ENCODE measurements at regions not wholly inside any gene's neighbourhood (a gene's known extent, or its start where the extent isn't known, plus 50 kb on each side); places are given as distances from the start of the nearest gene placed in this dataset.

- Histone ChIP-seq H4K91ac (ENCODE audit: insufficient read length, low read depth, low read length) (no peak overlapping the region), H3K4ac (ENCODE audit: low read depth, low read length) (no peak overlapping the region), H3K23ac (ENCODE audit: insufficient read length, low read depth, low read length) (no peak overlapping the region), H2BK12ac (ENCODE audit: insufficient read length, low read depth, low read length) (no peak overlapping the region), H3K18ac (ENCODE audit: insufficient read length, low read depth, low read length) (no peak overlapping the region), H3K27me3 (ENCODE audit: insufficient read depth, low read length) (no peaks in the 10 kb centered on the region), H4K5ac (ENCODE audit: insufficient read length, low read depth, low read length) (no peak overlapping the region), H2BK15ac (ENCODE audit: low read depth, low read length) (no peak overlapping the region), H3K27ac (ENCODE audit: insufficient read length, low read depth, low read length) (no peak overlapping the region), H2AFZ (ENCODE audit: low read length) (no peak overlapping the region), H2BK20ac (ENCODE audit: low read depth, low read length, poor library complexity, severe bottlenecking) (no peak overlapping the region), H3K9me3 (ENCODE audit: control insufficient read depth, low read depth, low read length) (no peaks in the 10 kb centered on the region), H3K79me2 (ENCODE audit: insufficient read depth, low read length) (no peaks in the 10 kb centered on the region), H3K9ac (ENCODE audit: extremely low read depth, insufficient read length, low read length) (no peak overlapping the region), H3K4me1 (ENCODE audit: insufficient read depth, low read length) (no peaks in the 10 kb centered on the region), H3K14ac (ENCODE audit: insufficient read depth, low read length) (no peak overlapping the region), H4K8ac (replicated peaks; ENCODE audit: insufficient read length, low read depth, low read length) (no peak overlapping the region), H2BK5ac (ENCODE audit: insufficient read length, low read length) (no peak overlapping the region), H3K56ac (ENCODE audit: insufficient read length, low read depth, low read length) (no peak overlapping the region), H3K4me2 (ENCODE audit: insufficient read depth, insufficient read length, low read length) (no peak overlapping the region), H2AK5ac (ENCODE audit: insufficient read length, low read length) (no peak overlapping the region), H3K79me1 (ENCODE audit: insufficient read depth, low read depth, low read length, poor library complexity, severe bottlenecking) (no peaks in the 10 kb centered on the region), H4K20me1 (ENCODE audit: control insufficient read depth, insufficient read depth, insufficient read length) (no peaks in the 10 kb centered on the region), H3K23me2 (ENCODE audit: insufficient read length, low read depth, low read length, poor library complexity, severe bottlenecking) (no peaks in the 10 kb centered on the region), H2BK120ac (ENCODE audit: low read depth, low read length, poor library complexity, severe bottlenecking) (no peak overlapping the region), H3T11ph (ENCODE audit: low read length) (no peak overlapping the region)
- H3K36me3 Mint-ChIP-seq (ENCODE audit: insufficient read depth in 1 of 3, low read depth in 3 of 3): peaks cover 0 to 25% (median 11%) of the 10 kb centered on the region in 3 experiments; a peak in 5 of 7 replicates
- peaks cover 0 to 3% of the 10 kb centered on the region in 2 experiments; a peak in 2 of 4 replicates for H3K4me1 Mint-ChIP-seq
- no peak overlapping the region for H3K4me3 Mint-ChIP-seq
- no peak for DNase-seq
- H3K9me3 Mint-ChIP-seq: no peaks in the 10 kb centered on the region; a peak in 2 of 5 replicates
- H3K27ac Mint-ChIP-seq: no peak overlapping the region
- TF ChIP-seq, protein P1, sequence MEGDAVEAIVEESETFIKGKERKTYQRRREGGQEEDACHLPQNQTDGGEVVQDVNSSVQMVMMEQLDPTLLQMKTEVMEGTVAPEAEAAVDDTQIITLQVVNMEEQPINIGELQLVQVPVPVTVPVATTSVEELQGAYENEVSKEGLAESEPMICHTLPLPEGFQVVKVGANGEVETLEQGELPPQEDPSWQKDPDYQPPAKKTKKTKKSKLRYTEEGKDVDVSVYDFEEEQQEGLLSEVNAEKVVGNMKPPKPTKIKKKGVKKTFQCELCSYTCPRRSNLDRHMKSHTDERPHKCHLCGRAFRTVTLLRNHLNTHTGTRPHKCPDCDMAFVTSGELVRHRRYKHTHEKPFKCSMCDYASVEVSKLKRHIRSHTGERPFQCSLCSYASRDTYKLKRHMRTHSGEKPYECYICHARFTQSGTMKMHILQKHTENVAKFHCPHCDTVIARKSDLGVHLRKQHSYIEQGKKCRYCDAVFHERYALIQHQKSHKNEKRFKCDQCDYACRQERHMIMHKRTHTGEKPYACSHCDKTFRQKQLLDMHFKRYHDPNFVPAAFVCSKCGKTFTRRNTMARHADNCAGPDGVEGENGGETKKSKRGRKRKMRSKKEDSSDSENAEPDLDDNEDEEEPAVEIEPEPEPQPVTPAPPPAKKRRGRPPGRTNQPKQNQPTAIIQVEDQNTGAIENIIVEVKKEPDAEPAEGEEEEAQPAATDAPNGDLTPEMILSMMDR (conservative IDR thresholded peaks at IDR 0.05): no peak
- no CpG with 5 or more reads among the region's 2 CpGs for WGBS (ENCODE audit: extremely low coverage, insufficient read length, low lambda C conversion rate)
- H3K27me3 Mint-ChIP-seq (ENCODE audit: low read depth): no peaks in the 10 kb centered on the region
These were observed 270.0 kb upstream of the TBC1D5 start for GRCh38 chr3:18012436-18012835.
